Endothelial cell of umbilical vein (primary cell): ENCODE measurements at regions not wholly inside any gene's neighbourhood (a gene's known extent, or its start where the extent isn't known, plus 50 kb on each side); places are given as distances from the start of the nearest gene placed in this dataset.

Experiments used
- BruUV-seq: library from RNA; stranded (reverse); fragments of 400-500 nt; replicated peaks from 2 replicates; lab custom pipeline; 2021; lab: Mats Ljungman, UMichigan
- CTCF ChIA-PET: fragments of 300-600, 350-600 bp; sonication (Branson Sonifier 250); formaldehyde crosslinking; loops from one replicate; lab custom pipeline; 2021; ENCODE audit warnings: antibody characterized with exemption, inconsistent platforms; lab: Charles Lee
- POLR2A ChIA-PET: fragments of 300-600, 350-600 bp; sonication (Branson Sonifier 250); formaldehyde crosslinking; loops from one replicate; lab custom pipeline; 2021; ENCODE audit warnings: antibody characterized with exemption, inconsistent platforms; lab: Charles Lee
- DNase-seq: peaks from one replicate; pipeline ENCODE4 v3.0.0-alpha.2; 2011; ENCODE audit warnings: low read depth, low spot score
- FAIRE-seq: peaks from 2 replicates; lab custom pipeline; 2011; peaks lifted over from hg19 to GRCh38; lab: Jason Lieb, UNC
- H2AFZ ChIP-seq: 2 replicates; pipeline ENCODE4 v1.6.0; 2012; ENCODE audit warnings: low read depth, low read length, control low read depth, inconsistent platforms
- H3K27ac ChIP-seq: 2 replicates; pipeline ENCODE4 v1.5.1; 2011; ENCODE audit warnings: low read depth, mild to moderate bottlenecking, control low read depth, low read length, moderate library complexity; ENCODE audit not compliant: insufficient read depth
- H3K27me3 ChIP-seq, 2 experiments: 2 replicates each; pipeline versions ENCODE4 v1.6.0 to v1.6.1; 2011; ENCODE audit warnings: low read length in 2 of 2, mixed read lengths in 1 of 2; ENCODE audit not compliant: control insufficient read depth in 2 of 2, insufficient read depth in 2 of 2
- H3K36me3 ChIP-seq, 2 experiments: 2 replicates in 1 of 2; 3 replicates in 1 of 2; pipeline ENCODE4 v1.5.1; 2011; ENCODE audit warnings: low read length in 2 of 2, mild to moderate bottlenecking in 1 of 2, moderate library complexity in 1 of 2; ENCODE audit not compliant: control insufficient read depth in 2 of 2, insufficient read depth in 2 of 2; ENCODE audit errors: extremely low read depth in 1 of 2
- H3K4me1 ChIP-seq: 3 replicates; pipeline ENCODE4 v1.5.1; 2011; ENCODE audit warnings: mild to moderate bottlenecking, low read length; ENCODE audit not compliant: control insufficient read depth, insufficient read depth; ENCODE audit errors: extremely low read depth
- H3K4me2 ChIP-seq: 2 replicates; pipeline ENCODE4 v1.6.1; 2011; ENCODE audit warnings: low read length, control low read depth, mixed read lengths; ENCODE audit not compliant: insufficient read depth
- H3K4me3 ChIP-seq, 3 experiments: fragments of 200-600 bp in 1 of 3; sonication (generic), shearing (Covaris generic) in 1 of 3; replicated peaks in 1 of 3; 2 replicates each; pipeline ENCODE4 v1.5.1; 2011 to 2016; ENCODE audit warnings: control low read depth in 3 of 3, low read length in 3 of 3, mild to moderate bottlenecking in 2 of 3, inconsistent platforms in 1 of 3, low read depth in 1 of 3, moderate library complexity in 1 of 3; ENCODE audit not compliant: insufficient read depth in 1 of 3
- H3K79me2 ChIP-seq: 2 replicates; pipeline ENCODE4 v1.6.0; 2012; ENCODE audit warnings: low read length, inconsistent platforms; ENCODE audit not compliant: control insufficient read depth, insufficient read depth
- H3K9ac ChIP-seq: replicated peaks from 2 replicates; pipeline ENCODE3; 2011; ENCODE audit warnings: low read length, control low read depth; ENCODE audit not compliant: insufficient read depth; ENCODE audit errors: extremely low read depth
- H3K9me1 ChIP-seq: replicated peaks from 3 replicates; pipeline ENCODE4 v1.6.0; 2011; ENCODE audit warnings: mild to moderate bottlenecking, low read length; ENCODE audit not compliant: control insufficient read depth, insufficient read depth; ENCODE audit errors: extremely low read depth
- H3K9me3 ChIP-seq: replicated peaks from 2 replicates; pipeline ENCODE4 v1.5.1; 2012; ENCODE audit warnings: low read length, inconsistent platforms; ENCODE audit not compliant: control insufficient read depth, insufficient read depth
- H4K20me1 ChIP-seq: replicated peaks from 2 replicates; pipeline ENCODE3; 2011; ENCODE audit warnings: mild to moderate bottlenecking, low read length; ENCODE audit not compliant: control insufficient read depth, insufficient read depth; ENCODE audit errors: extremely low read depth
- EZH2 ChIP-seq: IDR thresholded peaks from 2 replicates; pipeline ENCODE4 v1.6.1; 2012; ENCODE audit warnings: borderline replicate concordance, low read depth, mild to moderate bottlenecking, moderate library complexity, low read length, inconsistent platforms; ENCODE audit not compliant: severe bottlenecking
- FOS ChIP-seq: IDR thresholded peaks from 2 replicates; pipeline ENCODE4 v1.6.1; 2011; ENCODE audit warnings: mild to moderate bottlenecking, low read length, moderate library complexity, borderline replicate concordance; ENCODE audit not compliant: insufficient read depth
- GATA2 ChIP-seq: IDR thresholded peaks from 2 replicates; pipeline ENCODE4 v1.7.0; 2011; ENCODE audit warnings: low read depth, mild to moderate bottlenecking, moderate library complexity, mixed read lengths, low read length; ENCODE audit not compliant: insufficient read length, insufficient read depth
- JUN ChIP-seq: IDR thresholded peaks from 2 replicates; pipeline ENCODE4 v1.6.1; 2011; ENCODE audit warnings: borderline replicate concordance, low read depth; ENCODE audit not compliant: insufficient read length, insufficient read depth
- MYC ChIP-seq: IDR thresholded peaks from one replicate; pipeline ENCODE4 v1.6.1; 2011; ENCODE audit warnings: mild to moderate bottlenecking, low read depth, low read length
- POLR2A ChIP-seq: IDR thresholded peaks from 2 replicates; pipeline ENCODE4 v1.6.1; 2012; ENCODE audit warnings: low read depth, mild to moderate bottlenecking, control low read depth, low read length
- POLR2AphosphoS5 ChIP-seq: IDR thresholded peaks from 2 replicates; pipeline ENCODE4 v1.6.1; 2012; ENCODE audit warnings: low read depth, mild to moderate bottlenecking, control low read depth, low read length, moderate library complexity; ENCODE audit not compliant: insufficient read depth
- dilution Hi-C: fragments of 300-500 bp; cut with MboI; formaldehyde crosslinking; loops from one replicate; pipeline ENCODE4 v1.15.0; 2019; ENCODE audit warnings: low sequenced_read_pairs; ENCODE audit not compliant: extremely low pct_ligation_motif_present
- intact Hi-C: fragments of 100-400 bp; cut with micrococcal nuclease; formaldehyde crosslinking; loops from one replicate; pipeline ENCODE4 v1.10.0; 2022
- TF ChIP-seq, protein P1 (sequence below): IDR thresholded peaks from 2 replicates; pipeline ENCODE4 v1.6.1; 2011; ENCODE audit not compliant: insufficient read depth, insufficient read length
- TF ChIP-seq, protein P2 (sequence below), 2 donors: IDR thresholded peaks; 1 replicate in 1 of 2; 2 replicates in 1 of 2; pipeline ENCODE4 v1.5.1; 2011; ENCODE audit warnings: low read length in 2 of 2, mild to moderate bottlenecking in 2 of 2, moderate library complexity in 2 of 2, control low read depth in 1 of 2, inconsistent platforms in 1 of 2, low read depth in 1 of 2; ENCODE audit not compliant: insufficient read depth in 1 of 2; ENCODE audit errors: extremely low read depth in 1 of 2

DNA sequence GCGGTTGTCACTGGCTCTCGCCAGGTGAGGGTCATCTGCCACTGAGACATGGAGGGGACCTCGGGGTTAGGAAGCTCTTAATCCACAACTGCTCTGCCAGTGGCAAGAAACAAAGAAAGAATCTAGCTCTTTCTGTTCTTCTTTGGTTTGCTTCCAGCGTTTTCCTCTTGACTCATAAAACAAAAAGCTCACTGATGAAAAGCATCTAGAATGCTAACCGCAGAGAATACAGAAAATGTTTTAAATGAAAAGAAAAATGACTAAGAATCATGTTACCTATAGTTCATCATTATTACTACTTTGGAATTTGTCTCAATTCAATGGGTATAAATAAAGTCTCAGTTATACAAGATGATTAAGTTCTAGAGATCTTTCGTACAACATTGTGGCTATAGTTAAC is 274.8 kb upstream of the TENM3 start:
- Histone ChIP-seq H3K4me1 (no peaks in the 10 kb centered on the region), H4K20me1 (no peaks in the 10 kb centered on the region), H3K9me1 (no peaks in the 10 kb centered on the region), H3K4me3 (no peak overlapping the region), H3K79me2 (no peaks in the 10 kb centered on the region), H3K9me3 (no peaks in the 10 kb centered on the region), H2AFZ (no peak overlapping the region), H3K36me3 (no peaks in the 10 kb centered on the region), H3K27ac (no peak overlapping the region), H3K9ac (no peak overlapping the region), H3K4me2 (no peak overlapping the region), H3K27me3 (no peaks in the 10 kb centered on the region)
- BruUV-seq = no TSS peak
- intact Hi-C loops = no loop called here
- no peak for DNase-seq
- no peak for FAIRE-seq
- no peak for TF ChIP-seq FOS
- TF ChIP-seq EZH2 = no peak
- no peak for TF ChIP-seq JUN
- POLR2A ChIA-PET = no interaction called here
- dilution Hi-C loops = no loop called here
- CTCF ChIA-PET = no interaction called here

DNA sequence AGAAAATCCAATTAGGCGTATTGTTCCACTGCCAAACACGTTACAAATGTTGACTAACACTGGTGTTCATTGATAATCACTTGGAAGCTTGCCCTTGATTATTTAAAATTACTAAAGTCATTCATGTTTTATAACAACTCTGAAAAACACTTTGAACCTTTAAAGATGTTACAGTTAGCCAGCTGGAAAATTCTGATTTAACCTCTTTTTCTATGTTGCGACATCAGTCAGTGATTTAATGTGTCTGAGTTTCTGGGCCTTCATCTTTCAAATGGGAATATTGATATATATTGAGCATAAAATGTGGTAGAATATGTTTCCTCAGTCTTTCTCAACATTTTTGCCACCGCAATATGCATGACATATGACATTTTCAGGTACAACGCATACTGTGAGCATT is 274.1 kb upstream of the TENM3 start:
- Histone ChIP-seq H3K9ac (no peak overlapping the region), H3K4me2 (no peak overlapping the region), H3K9me3 (no peaks in the 10 kb centered on the region), H3K4me1 (no peaks in the 10 kb centered on the region), H3K27me3 (no peaks in the 10 kb centered on the region), H3K27ac (no peak overlapping the region), H2AFZ (no peak overlapping the region), H3K79me2 (no peaks in the 10 kb centered on the region), H3K9me1 (no peaks in the 10 kb centered on the region), H3K36me3 (no peaks in the 10 kb centered on the region), H3K4me3 (no peak overlapping the region), H4K20me1 (no peaks in the 10 kb centered on the region)
- FAIRE-seq (no peak), DNase-seq (no peak)
- TF ChIP-seq JUN = no peak
- TF ChIP-seq POLR2A = no peak
- no peak for TF ChIP-seq MYC
- TF ChIP-seq FOS = no peak
- TF ChIP-seq, protein P1, sequence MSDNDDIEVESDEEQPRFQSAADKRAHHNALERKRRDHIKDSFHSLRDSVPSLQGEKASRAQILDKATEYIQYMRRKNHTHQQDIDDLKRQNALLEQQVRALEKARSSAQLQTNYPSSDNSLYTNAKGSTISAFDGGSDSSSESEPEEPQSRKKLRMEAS = no peak
- TF ChIP-seq POLR2AphosphoS5 = no peak
- no peak for TF ChIP-seq EZH2
- TF ChIP-seq, protein P2, sequence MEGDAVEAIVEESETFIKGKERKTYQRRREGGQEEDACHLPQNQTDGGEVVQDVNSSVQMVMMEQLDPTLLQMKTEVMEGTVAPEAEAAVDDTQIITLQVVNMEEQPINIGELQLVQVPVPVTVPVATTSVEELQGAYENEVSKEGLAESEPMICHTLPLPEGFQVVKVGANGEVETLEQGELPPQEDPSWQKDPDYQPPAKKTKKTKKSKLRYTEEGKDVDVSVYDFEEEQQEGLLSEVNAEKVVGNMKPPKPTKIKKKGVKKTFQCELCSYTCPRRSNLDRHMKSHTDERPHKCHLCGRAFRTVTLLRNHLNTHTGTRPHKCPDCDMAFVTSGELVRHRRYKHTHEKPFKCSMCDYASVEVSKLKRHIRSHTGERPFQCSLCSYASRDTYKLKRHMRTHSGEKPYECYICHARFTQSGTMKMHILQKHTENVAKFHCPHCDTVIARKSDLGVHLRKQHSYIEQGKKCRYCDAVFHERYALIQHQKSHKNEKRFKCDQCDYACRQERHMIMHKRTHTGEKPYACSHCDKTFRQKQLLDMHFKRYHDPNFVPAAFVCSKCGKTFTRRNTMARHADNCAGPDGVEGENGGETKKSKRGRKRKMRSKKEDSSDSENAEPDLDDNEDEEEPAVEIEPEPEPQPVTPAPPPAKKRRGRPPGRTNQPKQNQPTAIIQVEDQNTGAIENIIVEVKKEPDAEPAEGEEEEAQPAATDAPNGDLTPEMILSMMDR (IDR thresholded peaks at IDR 0.05; ENCODE audit: extremely low read depth in 1 of 2, insufficient read depth in 1 of 2, low read depth in 1 of 2, low read length in 2 of 2) = no peak
- no peak for TF ChIP-seq GATA2
- intact Hi-C loops (no loop called here), dilution Hi-C loops (no loop called here)
- ChIA-PET CTCF (no interaction called here), POLR2A (no interaction called here)
- BruUV-seq = no TSS peak
